Amniotic epithelial cell (primary cell): ENCODE measurements at regions not wholly inside any gene's neighbourhood (a gene's known extent, or its start where the extent isn't known, plus 50 kb on each side); places are given as distances from the start of the nearest gene placed in this dataset.
A peak's percentile ranks its signal among the peaks of the same experiment; 100 is the strongest.
"Not testable (repeated sequence)": the region's sequence is repeated elsewhere in the genome, so short reads cannot be mapped to it uniquely, and the experiment has no call there.

Experiments
- DNase-seq: peaks from one replicate; pipeline ENCODE4 v3.0.0-alpha.2; 2010; ENCODE audit warnings: low read depth

- DNase-seq: no peak
Observed at GRCh38 chr9:75282047-75282446, 193.7 kb downstream of the OSTF1 start.

- DNase-seq: no peak
Observed at GRCh38 chr9:75289332-75289731, 201.0 kb downstream of the OSTF1 start.

- DNase-seq: peak; percentile 0
Observed at GRCh38 chr9:75299324-75299723, 211.0 kb downstream of the OSTF1 start.

- no peak for DNase-seq
Observed at GRCh38 chr9:75333624-75334023, 245.3 kb downstream of the OSTF1 start.

- no peak for DNase-seq
Observed at GRCh38 chr9:75358846-75359245, 270.5 kb downstream of the OSTF1 start.

GRCh38 chr9:75359638-75360037, 271.3 kb downstream of the OSTF1 start:
- DNase-seq: no peak

GRCh38 chr9:75360252-75360651, 271.9 kb downstream of the OSTF1 start:
- DNase-seq: no peak

GRCh38 chr9:75362446-75362845, 274.1 kb downstream of the OSTF1 start:
- DNase-seq: not testable (repeated sequence)

GRCh38 chr9:75365196-75365595, 276.9 kb downstream of the OSTF1 start:
- no peak for DNase-seq

- no peak for DNase-seq
Observed at GRCh38 chr9:75369989-75370388, 281.7 kb downstream of the OSTF1 start.

- no peak for DNase-seq
Observed at GRCh38 chr9:75372499-75373268, 284.4 kb downstream of the OSTF1 start.

- DNase-seq: no peak
Observed at GRCh38 chr9:75376680-75377254, 288.5 kb downstream of the OSTF1 start.

- DNase-seq: no peak
Observed at GRCh38 chr9:75378036-75378435, 289.7 kb downstream of the OSTF1 start.

- DNase-seq: no peak
Observed at GRCh38 chr9:75378926-75379325, 290.6 kb downstream of the OSTF1 start.

GRCh38 chr9:75382126-75382525, 293.8 kb downstream of the OSTF1 start:
- no peak for DNase-seq

- not testable (repeated sequence) for DNase-seq
Observed at GRCh38 chr9:75383420-75384034, 295.2 kb downstream of the OSTF1 start.

- no peak for DNase-seq
Observed at GRCh38 chr9:75385236-75385635, 296.9 kb downstream of the OSTF1 start.

GRCh38 chr9:75389101-75389500, 300.8 kb downstream of the OSTF1 start:
- no peak for DNase-seq

- DNase-seq: no peak
Observed at GRCh38 chr9:75390951-75391350, 302.6 kb downstream of the OSTF1 start.

GRCh38 chr9:75391497-75391896, 303.2 kb downstream of the OSTF1 start:
- no peak for DNase-seq

GRCh38 chr9:75395336-75395735, 307.0 kb downstream of the OSTF1 start:
- DNase-seq: no peak

- no peak for DNase-seq
Observed at GRCh38 chr9:75397836-75398235, 309.5 kb downstream of the OSTF1 start.

GRCh38 chr9:75408391-75408790, 320.1 kb downstream of the OSTF1 start:
- DNase-seq: no peak
